ENCODE measurements at regions not wholly inside any gene's neighbourhood (a gene's known extent, or its start where the extent isn't known, plus 50 kb on each side); places are given as distances from the start of the nearest gene placed in this dataset.

DNA sequence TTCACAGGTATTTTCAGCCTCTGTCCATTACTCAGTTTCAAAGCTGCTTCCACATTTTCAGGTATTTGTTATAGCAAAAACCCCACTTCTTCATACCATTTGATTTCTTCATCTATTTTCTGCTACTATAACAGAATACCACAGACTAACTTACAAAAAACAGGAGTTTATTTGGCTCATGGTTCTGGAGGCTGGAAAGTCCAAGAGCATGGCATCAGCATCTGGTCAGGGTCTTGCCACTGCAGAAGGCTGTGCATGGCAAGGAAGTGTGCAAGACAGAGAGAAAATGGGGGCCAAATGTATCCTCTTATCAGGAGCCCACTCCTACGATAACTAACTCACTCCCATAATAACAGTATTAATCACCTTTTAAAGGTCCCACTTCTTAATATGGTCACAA is 82.8 kb upstream of the FOXA2 start:
- TF ChIP-seq SPI1 (IDR thresholded peaks at IDR 0.05; ENCODE audit: low read depth, low read length) (no peak), POLR2A (IDR thresholded peaks at IDR 0.05; ENCODE audit: low read depth, low read length) (no peak), POLR2AphosphoS5 (IDR thresholded peaks at IDR 0.05; ENCODE audit: low read depth, low read length) (no peak), TAF1 (IDR thresholded peaks at IDR 0.05; ENCODE audit: low read depth, low read length) (no peak)
